Right atrium auricular region (tissue), 2 donors: ENCODE measurements at regions not wholly inside any gene's neighbourhood (a gene's known extent, or its start where the extent isn't known, plus 50 kb on each side); places are given as distances from the start of the nearest gene placed in this dataset.

ENCODE experiments used
- DNase-seq: peaks from one replicate; pipeline ENCODE4 v3.0.0-alpha.2; 2019; ENCODE audit warnings: low spot score
- H3K27ac ChIP-seq, 2 donors: fragments of 200-600 bp; sonication (generic); 1 replicate in 1 of 2; 2 replicates in 1 of 2; pipeline ENCODE4 v1.5.1; 2016 to 2019
- H3K27me3 ChIP-seq, 2 donors: fragments of 200-600 bp; sonication (generic); one replicate each; pipeline versions ENCODE4 v1.5.1 to v1.6.0; 2017 to 2019
- H3K36me3 ChIP-seq: fragments of 200-600 bp; sonication (generic); one replicate; pipeline ENCODE4 v1.5.1; 2016
- H3K4me1 ChIP-seq, 2 donors: fragments of 200-600 bp; sonication (generic); one replicate each; pipeline versions ENCODE4 v1.5.1 to v1.6.0; 2017 to 2019
- H3K4me3 ChIP-seq, 2 donors: fragments of 200-600 bp; sonication (generic); 1 replicate in 1 of 2; 2 replicates in 1 of 2; pipeline ENCODE4 v1.5.1; 2017 to 2019; ENCODE audit warnings: mild to moderate bottlenecking in 1 of 2, moderate library complexity in 1 of 2
- H3K9me3 ChIP-seq, 2 donors: fragments of 200-600 bp; sonication (generic); one replicate each; pipeline ENCODE4 v1.5.1; 2019
- TF ChIP-seq, protein P1 (sequence below), 2 donors: fragments of 200-600 bp; sonication (generic); IDR thresholded peaks; one replicate each; pipeline ENCODE4 v1.5.1; 2019; ENCODE audit warnings: antibody characterized with exemption in 2 of 2

- Histone ChIP-seq H3K36me3 (no peaks in the 10 kb centered on the region), H3K9me3 (no peaks in the 10 kb centered on the region), H3K4me3 (no peak overlapping the region), H3K27ac (no peak overlapping the region), H3K27me3 (no peaks in the 10 kb centered on the region), H3K4me1 (no peaks in the 10 kb centered on the region)
- TF ChIP-seq, protein P1, sequence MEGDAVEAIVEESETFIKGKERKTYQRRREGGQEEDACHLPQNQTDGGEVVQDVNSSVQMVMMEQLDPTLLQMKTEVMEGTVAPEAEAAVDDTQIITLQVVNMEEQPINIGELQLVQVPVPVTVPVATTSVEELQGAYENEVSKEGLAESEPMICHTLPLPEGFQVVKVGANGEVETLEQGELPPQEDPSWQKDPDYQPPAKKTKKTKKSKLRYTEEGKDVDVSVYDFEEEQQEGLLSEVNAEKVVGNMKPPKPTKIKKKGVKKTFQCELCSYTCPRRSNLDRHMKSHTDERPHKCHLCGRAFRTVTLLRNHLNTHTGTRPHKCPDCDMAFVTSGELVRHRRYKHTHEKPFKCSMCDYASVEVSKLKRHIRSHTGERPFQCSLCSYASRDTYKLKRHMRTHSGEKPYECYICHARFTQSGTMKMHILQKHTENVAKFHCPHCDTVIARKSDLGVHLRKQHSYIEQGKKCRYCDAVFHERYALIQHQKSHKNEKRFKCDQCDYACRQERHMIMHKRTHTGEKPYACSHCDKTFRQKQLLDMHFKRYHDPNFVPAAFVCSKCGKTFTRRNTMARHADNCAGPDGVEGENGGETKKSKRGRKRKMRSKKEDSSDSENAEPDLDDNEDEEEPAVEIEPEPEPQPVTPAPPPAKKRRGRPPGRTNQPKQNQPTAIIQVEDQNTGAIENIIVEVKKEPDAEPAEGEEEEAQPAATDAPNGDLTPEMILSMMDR (IDR thresholded peaks at IDR 0.05): no peak
- DNase-seq: no peak
These were observed 1407.4 kb upstream of the ZEB2 start for GRCh38 chr2:145927131-145927950.

DNA sequence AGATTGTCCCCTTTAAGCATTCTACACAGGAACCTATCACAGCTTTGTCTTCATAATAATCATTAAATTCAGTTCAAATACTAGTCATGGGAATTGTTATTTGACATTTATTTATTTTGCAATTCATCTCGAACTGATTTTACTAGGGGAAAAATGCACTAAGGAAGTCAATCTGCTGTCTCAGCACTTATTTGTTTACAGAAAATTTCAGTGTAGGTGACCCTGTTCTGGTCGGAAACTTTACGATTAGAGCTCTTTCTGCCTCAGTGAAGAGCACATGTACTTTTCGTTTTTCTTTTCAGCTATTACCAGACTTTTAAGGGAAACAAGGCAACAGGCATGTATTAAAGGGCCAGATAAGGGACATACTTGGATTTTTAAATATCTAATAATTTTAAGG is 1405.7 kb upstream of the ZEB2 start:
- DNase-seq: no peak
- no peaks in the 10 kb centered on the region for H3K27me3 ChIP-seq
- TF ChIP-seq, protein P1 (IDR thresholded peaks at IDR 0.05): no peak
- H3K36me3 ChIP-seq: no peaks in the 10 kb centered on the region
- H3K27ac ChIP-seq: no peak overlapping the region
- H3K4me3 ChIP-seq: no peak overlapping the region
- no peaks in the 10 kb centered on the region for H3K4me1 ChIP-seq
- H3K9me3 ChIP-seq: no peaks in the 10 kb centered on the region

- DNase-seq: no peak
- TF ChIP-seq, protein P1 (IDR thresholded peaks at IDR 0.05): peak in 1 of 2 donors; percentile 38
- Histone ChIP-seq H3K9me3 (no peaks in the 10 kb centered on the region), H3K27ac (no peak overlapping the region), H3K4me3 (no peak overlapping the region), H3K4me1 (peaks cover 0 to 4% of the 10 kb centered on the region in 2 donors), H3K36me3 (no peaks in the 10 kb centered on the region), H3K27me3 (no peaks in the 10 kb centered on the region)
These were observed 1399.6 kb upstream of the ZEB2 start for GRCh38 chr2:145919477-145919876.

DNA sequence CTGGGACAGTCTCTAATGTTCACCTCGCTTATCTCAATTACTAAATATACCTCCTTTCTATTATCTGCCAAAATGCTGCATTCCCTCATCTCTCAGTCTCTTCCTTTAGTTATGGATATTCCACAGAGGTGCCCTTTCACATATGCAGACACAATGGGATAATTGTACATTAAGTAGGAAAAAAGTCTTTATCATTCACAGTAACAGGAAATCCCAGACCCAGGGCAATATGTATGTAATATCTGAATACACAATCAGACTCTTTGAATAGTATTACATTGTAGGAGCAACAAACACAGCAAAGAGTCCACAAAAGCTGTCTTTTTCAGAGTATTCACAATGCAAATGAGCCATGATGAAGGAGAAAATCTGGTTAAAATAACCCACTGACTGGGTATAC is 1399.0 kb upstream of the ZEB2 start:
- Histone ChIP-seq H3K27ac (no peak overlapping the region), H3K27me3 (no peaks in the 10 kb centered on the region), H3K4me1 (peaks cover 0 to 4% of the 10 kb centered on the region in 2 donors), H3K4me3 (no peak overlapping the region), H3K36me3 (no peaks in the 10 kb centered on the region), H3K9me3 (no peaks in the 10 kb centered on the region)
- TF ChIP-seq, protein P1 (IDR thresholded peaks at IDR 0.05): no peak
- DNase-seq: no peak

GRCh38 chr2:145916799-145917198 is 1396.9 kb upstream of the ZEB2 start:
- DNase-seq: no peak

More at GRCh38 chr2:145916799-145917198, 1396.9 kb upstream of the ZEB2 start:
- H3K27ac ChIP-seq: no peak overlapping the region
- no peak overlapping the region for H3K4me3 ChIP-seq
- H3K27me3 ChIP-seq: no peaks in the 10 kb centered on the region
- TF ChIP-seq, protein P1 (IDR thresholded peaks at IDR 0.05): no peak
- no peaks in the 10 kb centered on the region for H3K9me3 ChIP-seq
- no peaks in the 10 kb centered on the region for H3K36me3 ChIP-seq
- peaks cover 0 to 4% of the 10 kb centered on the region in 2 donors for H3K4me1 ChIP-seq
